Tibial artery (tissue), 4 donors: ENCODE measurements at regions not wholly inside any gene's neighbourhood (a gene's known extent, or its start where the extent isn't known, plus 50 kb on each side); places are given as distances from the start of the nearest gene placed in this dataset.

Source experiments
- DNase-seq, 2 donors: peaks; one replicate each; pipeline ENCODE4 v3.0.0-alpha.2; 2019
- H3K27ac ChIP-seq, 2 donors: fragments of 200-600 bp; sonication (generic) in 1 of 2; 1 replicate in 1 of 2; 2 replicates in 1 of 2; pipeline ENCODE4 v1.5.1; 2018 to 2019; ENCODE audit warnings: mild to moderate bottlenecking in 1 of 2
- H3K27me3 ChIP-seq, 2 donors: fragments of 200-600 bp; sonication (generic) in 1 of 2; one replicate each; pipeline versions ENCODE4 v1.5.1 to v1.6.0; 2016 to 2019
- H3K36me3 ChIP-seq, 3 donors: fragments of 200-600 bp; sonication (generic) in 2 of 3; one replicate each; pipeline ENCODE4 v1.5.1; 2016 to 2019; ENCODE audit warnings: mild to moderate bottlenecking in 2 of 3
- H3K4me1 ChIP-seq, 4 donors: fragments of 200-600 bp; sonication (generic) in 2 of 4; 1 replicate in 3 of 4; 2 replicates in 1 of 4; pipeline ENCODE4 v1.5.1; 2016 to 2019
- H3K4me3 ChIP-seq, 2 donors: fragments of 200-600 bp; sonication (generic) in 1 of 2; 1 replicate in 1 of 2; 2 replicates in 1 of 2; pipeline ENCODE4 v1.5.1; 2018 to 2019; ENCODE audit warnings: mild to moderate bottlenecking in 2 of 2
- H3K9me3 ChIP-seq, 3 donors: fragments of 200-600 bp; sonication (generic) in 1 of 3; one replicate each; pipeline ENCODE4 v1.5.1; 2016 to 2019
- CTCF ChIP-seq, 2 experiments: fragments of 200-600 bp in 1 of 2; fragments of 450-650 bp in 1 of 2; IDR thresholded peaks; one replicate each; pipeline ENCODE4 v1.5.1; 2017 to 2019; ENCODE audit warnings: antibody characterized with exemption in 2 of 2, mild to moderate bottlenecking in 1 of 2, moderate library complexity in 1 of 2
- intact Hi-C: fragments of 100-400 bp; cut with DNase I; formaldehyde crosslinking; loops from one replicate; pipeline ENCODE4 v1.15.0; 2023; ENCODE audit warnings: low total_unique reads

- Histone ChIP-seq H3K4me1 (peaks cover 0 to 35% (median 9%) of the 10 kb centered on the region in 4 donors), H3K9me3 (no peaks in the 10 kb centered on the region), H3K27ac (no peak overlapping the region), H3K4me3 (no peak overlapping the region), H3K27me3 (no peaks in the 10 kb centered on the region), H3K36me3 (no peaks in the 10 kb centered on the region)
- no peak for DNase-seq
- no peak for TF ChIP-seq CTCF (IDR thresholded peaks at IDR 0.05)
- intact Hi-C loops = no loop called here
Measured at GRCh38 chr3:104553121-104553520, 813.6 kb upstream of the ALCAM start.

- peaks cover 0 to 24% (median 2%) of the 10 kb centered on the region in 4 donors for H3K4me1 ChIP-seq
- H3K36me3 ChIP-seq = no peaks in the 10 kb centered on the region
- no peaks in the 10 kb centered on the region for H3K9me3 ChIP-seq
- no peak for DNase-seq
- TF ChIP-seq CTCF (IDR thresholded peaks at IDR 0.05) = no peak
- no peak overlapping the region for H3K27ac ChIP-seq
- intact Hi-C loops = no loop called here
- H3K4me3 ChIP-seq = no peak overlapping the region
- H3K27me3 ChIP-seq = no peaks in the 10 kb centered on the region
Measured at GRCh38 chr3:104554425-104554824, 812.3 kb upstream of the ALCAM start.

- H3K27me3 ChIP-seq = no peaks in the 10 kb centered on the region
- TF ChIP-seq CTCF (IDR thresholded peaks at IDR 0.05) = no peak
- no peak for DNase-seq
- no peak overlapping the region for H3K27ac ChIP-seq
- no peak overlapping the region for H3K4me3 ChIP-seq
- H3K36me3 ChIP-seq = no peaks in the 10 kb centered on the region
- H3K9me3 ChIP-seq = no peaks in the 10 kb centered on the region
- H3K4me1 ChIP-seq = peaks cover 0 to 14% (median 0%) of the 10 kb centered on the region in 4 donors
- intact Hi-C loops = no loop called here
Measured at GRCh38 chr3:104555728-104556127, 811.0 kb upstream of the ALCAM start.

- no peaks in the 10 kb centered on the region for H3K27me3 ChIP-seq
- H3K4me1 ChIP-seq = peaks cover 0 to 13% (median 0%) of the 10 kb centered on the region in 4 donors
- peak overlapping the region in 1 of 2 donors; percentile 19 for H3K27ac ChIP-seq
- no peak overlapping the region for H3K4me3 ChIP-seq
- intact Hi-C loops = no loop called here
- no peaks in the 10 kb centered on the region for H3K36me3 ChIP-seq
- no peak for TF ChIP-seq CTCF (IDR thresholded peaks at IDR 0.05)
- no peaks in the 10 kb centered on the region for H3K9me3 ChIP-seq
- DNase-seq = no peak
Measured at GRCh38 chr3:104556372-104557078, 810.2 kb upstream of the ALCAM start.

- Histone ChIP-seq H3K9me3 (no peaks in the 10 kb centered on the region), H3K4me3 (no peak overlapping the region), H3K36me3 (no peaks in the 10 kb centered on the region), H3K4me1 (peaks cover 0 to 8% (median 0%) of the 10 kb centered on the region in 4 donors), H3K27ac (no peak overlapping the region), H3K27me3 (no peaks in the 10 kb centered on the region)
- DNase-seq = no peak
- intact Hi-C loops = no loop called here
- no peak for TF ChIP-seq CTCF (IDR thresholded peaks at IDR 0.05)
Measured at GRCh38 chr3:104561324-104561723, 805.4 kb upstream of the ALCAM start.
